ENCODE measurements at regions not wholly inside any gene's neighbourhood (a gene's known extent, or its start where the extent isn't known, plus 50 kb on each side); places are given as distances from the start of the nearest gene placed in this dataset.

- DNase-seq (ENCODE audit: low read depth), result no peak
- no peak for TF ChIP-seq MYC (IDR thresholded peaks at IDR 0.05; ENCODE audit: low read depth, low read length)
- no peak for TF ChIP-seq MAX (IDR thresholded peaks at IDR 0.05; ENCODE audit: low read depth, low read length)
- TF ChIP-seq POLR2A (IDR thresholded peaks at IDR 0.05; ENCODE audit: extremely low read depth, insufficient read length), result no peak
- no peak for TF ChIP-seq CTCF (IDR thresholded peaks at IDR 0.05; ENCODE audit: low read depth, low read length)
- no peak overlapping the region for H3K4me3 ChIP-seq (ENCODE audit: low read depth, low read length)
Observed at GRCh38 chr4:36709991-36710390, 428.6 kb downstream of the DTHD1 start.

GRCh38 chr4:36712013-36712412, 430.6 kb downstream of the DTHD1 start:
- TF ChIP-seq MYC (IDR thresholded peaks at IDR 0.05; ENCODE audit: low read depth, low read length), result no peak
- no peak for DNase-seq (ENCODE audit: low read depth)

GRCh38 chr4:36716874-36717273, 435.5 kb downstream of the DTHD1 start:
- no peak for DNase-seq (ENCODE audit: low read depth)
- TF ChIP-seq CTCF (IDR thresholded peaks at IDR 0.05; ENCODE audit: low read depth, low read length) (no peak), MYC (IDR thresholded peaks at IDR 0.05; ENCODE audit: low read depth, low read length) (no peak), POLR2A (IDR thresholded peaks at IDR 0.05; ENCODE audit: extremely low read depth, insufficient read length) (no peak), MAX (IDR thresholded peaks at IDR 0.05; ENCODE audit: low read depth, low read length) (no peak)
- H3K4me3 ChIP-seq (ENCODE audit: low read depth, low read length), result no peak overlapping the region

More at GRCh38 chr4:36712013-36712412, 430.6 kb downstream of the DTHD1 start:
- no peak overlapping the region for H3K4me3 ChIP-seq (ENCODE audit: low read depth, low read length)

GRCh38 chr4:36719425-36719824, 438.0 kb downstream of the DTHD1 start:
- H3K4me3 ChIP-seq (ENCODE audit: low read depth, low read length), result no peak overlapping the region
- TF ChIP-seq MYC (IDR thresholded peaks at IDR 0.05; ENCODE audit: low read depth, low read length), result no peak
- TF ChIP-seq CTCF (IDR thresholded peaks at IDR 0.05; ENCODE audit: low read depth, low read length), result no peak
- TF ChIP-seq MAX (IDR thresholded peaks at IDR 0.05; ENCODE audit: low read depth, low read length), result no peak
- TF ChIP-seq POLR2A (IDR thresholded peaks at IDR 0.05; ENCODE audit: extremely low read depth, insufficient read length), result no peak
- no peak for DNase-seq (ENCODE audit: low read depth)

- H3K4me3 ChIP-seq (ENCODE audit: low read depth, low read length), result no peak overlapping the region
- DNase-seq (ENCODE audit: low read depth), result no peak
- no peak for TF ChIP-seq CTCF (IDR thresholded peaks at IDR 0.05; ENCODE audit: low read depth, low read length)
- TF ChIP-seq MAX (IDR thresholded peaks at IDR 0.05; ENCODE audit: low read depth, low read length), result no peak
- no peak for TF ChIP-seq MYC (IDR thresholded peaks at IDR 0.05; ENCODE audit: low read depth, low read length)
- TF ChIP-seq POLR2A (IDR thresholded peaks at IDR 0.05; ENCODE audit: extremely low read depth, insufficient read length), result no peak
Observed at GRCh38 chr4:36722986-36723385, 441.6 kb downstream of the DTHD1 start.

GRCh38 chr4:36734334-36734733, 452.9 kb downstream of the DTHD1 start:
- H3K4me3 ChIP-seq (ENCODE audit: low read depth, low read length), result no peak overlapping the region
- TF ChIP-seq MYC (IDR thresholded peaks at IDR 0.05; ENCODE audit: low read depth, low read length) (no peak), CTCF (IDR thresholded peaks at IDR 0.05; ENCODE audit: low read depth, low read length) (no peak), MAX (IDR thresholded peaks at IDR 0.05; ENCODE audit: low read depth, low read length) (no peak), POLR2A (IDR thresholded peaks at IDR 0.05; ENCODE audit: extremely low read depth, insufficient read length) (no peak)
- no peak for DNase-seq (ENCODE audit: low read depth)

Measured in NB4 (cell line).